Keratinocyte (primary cell): ENCODE measurements at regions not wholly inside any gene's neighbourhood (a gene's known extent, or its start where the extent isn't known, plus 50 kb on each side); places are given as distances from the start of the nearest gene placed in this dataset.

Experiments used
- DNase-seq: peaks from one replicate; pipeline ENCODE4 v3.0.0-alpha.2; 2011; ENCODE audit warnings: low read depth, missing footprints, low spot score
- FAIRE-seq: peaks from 2 replicates; lab custom pipeline; 2011; peaks lifted over from hg19 to GRCh38; lab: Jason Lieb, UNC
- H2AFZ ChIP-seq: 2 replicates; pipeline ENCODE4 v1.6.0; 2012; ENCODE audit warnings: low read length, control low read depth, inconsistent platforms; ENCODE audit not compliant: control insufficient read depth
- H3K27ac ChIP-seq: 2 replicates; pipeline ENCODE4 v1.5.1; 2011; ENCODE audit warnings: low read length; ENCODE audit not compliant: control insufficient read depth, insufficient read depth
- H3K27me3 ChIP-seq: 3 replicates; pipeline ENCODE4 v1.6.0; 2011; ENCODE audit warnings: low read length; ENCODE audit not compliant: control insufficient read depth, insufficient read depth; ENCODE audit errors: extremely low read depth
- H3K36me3 ChIP-seq, 2 experiments: 2 replicates in 1 of 2; 3 replicates in 1 of 2; pipeline ENCODE4 v1.5.1; 2011; ENCODE audit warnings: low read length in 2 of 2, mild to moderate bottlenecking in 1 of 2; ENCODE audit not compliant: control insufficient read depth in 2 of 2, insufficient read depth in 2 of 2; ENCODE audit errors: extremely low read depth in 1 of 2
- H3K4me1 ChIP-seq: 3 replicates; pipeline ENCODE4 v1.5.1; 2011; ENCODE audit warnings: low read length; ENCODE audit not compliant: control insufficient read depth, insufficient read depth; ENCODE audit errors: extremely low read depth
- H3K4me2 ChIP-seq: 3 replicates; pipeline ENCODE4 v1.6.0; 2011; ENCODE audit warnings: low read depth, low read length; ENCODE audit not compliant: control insufficient read depth, insufficient read depth; ENCODE audit errors: extremely low read depth
- H3K4me3 ChIP-seq, 3 experiments: fragments of 200-600 bp in 1 of 3; sonication (generic) in 1 of 3; 2 replicates in 2 of 3; 3 replicates in 1 of 3; pipeline ENCODE4 v1.5.1; 2011 to 2016; ENCODE audit warnings: low read length in 3 of 3, mild to moderate bottlenecking in 3 of 3, control low read depth in 2 of 3, inconsistent platforms in 1 of 3, low read depth in 1 of 3, mixed read lengths in 1 of 3, mixed run types in 1 of 3, moderate library complexity in 1 of 3; ENCODE audit not compliant: control insufficient read depth in 2 of 3, insufficient read depth in 2 of 3; ENCODE audit errors: extremely low read depth in 1 of 3
- H3K79me2 ChIP-seq: 2 replicates; pipeline ENCODE4 v1.6.0; 2012; ENCODE audit warnings: low read length; ENCODE audit not compliant: control insufficient read depth, insufficient read depth
- H3K9ac ChIP-seq: 3 replicates; pipeline ENCODE4 v1.6.0; 2011; ENCODE audit warnings: low read length; ENCODE audit not compliant: control insufficient read depth, insufficient read depth; ENCODE audit errors: extremely low read depth
- H3K9me1 ChIP-seq: 3 replicates; pipeline ENCODE4 v1.6.0; 2011; ENCODE audit warnings: low read length; ENCODE audit not compliant: control insufficient read depth, insufficient read depth; ENCODE audit errors: extremely low read depth
- H3K9me3 ChIP-seq: 2 replicates; pipeline ENCODE4 v1.5.1; 2012; ENCODE audit warnings: low read depth, low read length; ENCODE audit not compliant: control insufficient read depth
- H4K20me1 ChIP-seq: 3 replicates; pipeline ENCODE4 v1.6.0; 2011; ENCODE audit warnings: low read length; ENCODE audit not compliant: control insufficient read depth, insufficient read depth; ENCODE audit errors: extremely low read depth
- CTCF ChIP-seq, 3 experiments: IDR thresholded peaks in 1 of 3; conservative IDR thresholded peaks in 1 of 3; optimal IDR thresholded peaks in 1 of 3; 2 replicates in 2 of 3; 3 replicates in 1 of 3; pipeline versions ENCODE3 to v1.5.1; 2011; ENCODE audit warnings: low read length in 3 of 3, mild to moderate bottlenecking in 3 of 3, moderate library complexity in 2 of 3, control low read depth in 1 of 3, inconsistent platforms in 1 of 3; ENCODE audit not compliant: insufficient read depth in 2 of 3; ENCODE audit errors: extremely low read depth in 1 of 3
- EZH2 ChIP-seq: IDR thresholded peaks from one replicate; pipeline ENCODE4 v1.6.1; 2012; ENCODE audit warnings: inconsistent platforms, mild to moderate bottlenecking, low read length, moderate library complexity
- dilution Hi-C: fragments of 300-500 bp; cut with MboI; formaldehyde crosslinking; loops from one replicate; pipeline ENCODE4 v1.7.0; 2020; ENCODE audit warnings: low sequenced_read_pairs; ENCODE audit not compliant: extremely low pct_ligation_motif_present

GRCh38 chr1:38297842-38298241 lies 251.2 kb upstream of the POU3F1 start:
- Histone ChIP-seq H3K4me2 (no peak overlapping the region), H3K9me3 (no peaks in the 10 kb centered on the region), H3K36me3 (no peaks in the 10 kb centered on the region), H3K79me2 (no peaks in the 10 kb centered on the region), H3K9ac (no peak overlapping the region), H2AFZ (no peak overlapping the region), H3K4me3 (no peak overlapping the region), H3K27me3 (no peaks in the 10 kb centered on the region), H3K27ac (no peak overlapping the region), H3K9me1 (no peaks in the 10 kb centered on the region), H3K4me1 (no peaks in the 10 kb centered on the region), H4K20me1 (no peaks in the 10 kb centered on the region)
- dilution Hi-C loops = no loop called here
- no peak for DNase-seq
- TF ChIP-seq EZH2 = no peak
- no peak for FAIRE-seq

DNA sequence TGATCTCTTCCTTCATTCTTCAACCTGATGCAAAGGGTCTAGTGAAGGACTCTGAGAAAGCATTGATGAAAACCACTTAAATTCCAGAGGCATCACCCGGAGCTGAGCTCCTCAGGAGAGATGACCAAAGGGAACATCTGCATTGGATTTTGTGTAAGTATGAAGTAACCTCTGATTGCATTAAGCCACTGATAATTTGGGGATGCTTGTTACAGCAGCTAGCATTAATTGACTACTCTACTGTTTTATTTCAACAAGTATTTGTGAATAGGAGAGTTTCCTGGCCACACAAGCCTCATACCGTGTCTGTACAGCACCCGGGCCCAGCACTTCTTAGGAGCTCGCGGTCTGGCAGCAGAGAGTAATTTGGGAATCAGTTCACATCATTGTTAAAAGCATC lies 250.7 kb upstream of the POU3F1 start:
- H3K9me1 ChIP-seq = no peaks in the 10 kb centered on the region
- no peak for FAIRE-seq
- dilution Hi-C loops = no loop called here

More for the DNA sequence above, 250.7 kb upstream of the POU3F1 start:
- Histone ChIP-seq H2AFZ (no peak overlapping the region), H4K20me1 (no peaks in the 10 kb centered on the region), H3K36me3 (no peaks in the 10 kb centered on the region), H3K4me2 (no peak overlapping the region), H3K9ac (no peak overlapping the region), H3K27ac (no peak overlapping the region), H3K9me3 (no peaks in the 10 kb centered on the region), H3K4me3 (no peak overlapping the region), H3K27me3 (no peaks in the 10 kb centered on the region), H3K4me1 (no peaks in the 10 kb centered on the region), H3K79me2 (no peaks in the 10 kb centered on the region)
- TF ChIP-seq EZH2 = no peak
- TF ChIP-seq CTCF (optimal IDR thresholded peaks at IDR 0.05 in 1 of 3, IDR thresholded peaks at IDR 0.05 in 1 of 3, conservative IDR thresholded peaks at IDR 0.05 in 1 of 3; ENCODE audit: extremely low read depth in 1 of 3, insufficient read depth in 2 of 3, low read length in 3 of 3) = no peak
- DNase-seq = no peak
